ENCODE measurements at regions not wholly inside any gene's neighbourhood (a gene's known extent, or its start where the extent isn't known, plus 50 kb on each side); places are given as distances from the start of the nearest gene placed in this dataset.

GRCh38 chr2:67948506-67948905 is 114.3 kb downstream of the C1D start:
- DNase-seq (ENCODE audit: low read depth) = no peak
- no peak for TF ChIP-seq CTCF (conservative IDR thresholded peaks at IDR 0.05; ENCODE audit: low read depth, low read length)
- H3K4me3 ChIP-seq (ENCODE audit: low read depth, low read length) = no peak overlapping the region

- no peak overlapping the region for H3K4me3 ChIP-seq (ENCODE audit: low read depth, low read length)
- no peak for DNase-seq (ENCODE audit: low read depth)
- no peak for TF ChIP-seq CTCF (conservative IDR thresholded peaks at IDR 0.05; ENCODE audit: low read depth, low read length)
Observed at GRCh38 chr2:67950018-67950417, 112.8 kb downstream of the C1D start.

GRCh38 chr2:67950919-67951318 is 111.9 kb downstream of the C1D start:
- no peak for TF ChIP-seq CTCF (conservative IDR thresholded peaks at IDR 0.05; ENCODE audit: low read depth, low read length)
- H3K4me3 ChIP-seq (ENCODE audit: low read depth, low read length) = no peak overlapping the region
- DNase-seq (ENCODE audit: low read depth) = no peak

- no peak for TF ChIP-seq CTCF (conservative IDR thresholded peaks at IDR 0.05; ENCODE audit: low read depth, low read length)
- H3K4me3 ChIP-seq (ENCODE audit: low read depth, low read length) = no peak overlapping the region
- no peak for DNase-seq (ENCODE audit: low read depth)
Observed at GRCh38 chr2:67952066-67952465, 110.7 kb downstream of the C1D start.

- DNase-seq (ENCODE audit: low read depth) = no peak
- H3K4me3 ChIP-seq (ENCODE audit: low read depth, low read length) = no peak overlapping the region
- TF ChIP-seq CTCF (conservative IDR thresholded peaks at IDR 0.05; ENCODE audit: low read depth, low read length) = no peak
Observed at GRCh38 chr2:67954093-67954748, 108.6 kb downstream of the C1D start.

- H3K4me3 ChIP-seq (ENCODE audit: low read depth, low read length) = no peak overlapping the region
- DNase-seq (ENCODE audit: low read depth) = no peak
- TF ChIP-seq CTCF (conservative IDR thresholded peaks at IDR 0.05; ENCODE audit: low read depth, low read length) = no peak
Observed at GRCh38 chr2:67955748-67956603, 106.8 kb downstream of the C1D start.
